ENCODE measurements at regions not wholly inside any gene's neighbourhood (a gene's known extent, or its start where the extent isn't known, plus 50 kb on each side); places are given as distances from the start of the nearest gene placed in this dataset.
"Not testable (repeated sequence)": the region's sequence is repeated elsewhere in the genome, so short reads cannot be mapped to it uniquely, and the experiment has no call there.

- H3K4me1 Mint-ChIP-seq (ENCODE audit: unreplicated experiment) = no peaks in the 10 kb centered on the region
- H3K9me3 Mint-ChIP-seq (ENCODE audit: unreplicated experiment) = peaks cover 6% of the 10 kb centered on the region
- H3K27ac Mint-ChIP-seq (ENCODE audit: unreplicated experiment) = no peak overlapping the region
- no peaks in the 10 kb centered on the region for H3K27me3 Mint-ChIP-seq (ENCODE audit: unreplicated experiment)
- H3K36me3 Mint-ChIP-seq (ENCODE audit: low read depth, unreplicated experiment) = peaks cover 4% of the 10 kb centered on the region
- no peak overlapping the region for H3K4me3 Mint-ChIP-seq (ENCODE audit: unreplicated experiment)
- DNase-seq (ENCODE audit: low spot score) = no peak
- no peak for TF ChIP-seq CTCF (IDR thresholded peaks at IDR 0.05; ENCODE audit: unreplicated experiment)
Measured at GRCh38 chr17:74135391-74136167, 67.9 kb upstream of the RPL38 start.

- Mint-ChIP-seq H3K27ac (ENCODE audit: unreplicated experiment) (no peak overlapping the region), H3K4me3 (ENCODE audit: unreplicated experiment) (no peak overlapping the region), H3K4me1 (ENCODE audit: unreplicated experiment) (no peaks in the 10 kb centered on the region), H3K9me3 (ENCODE audit: unreplicated experiment) (peaks cover 6% of the 10 kb centered on the region), H3K36me3 (ENCODE audit: low read depth, unreplicated experiment) (peaks cover 4% of the 10 kb centered on the region), H3K27me3 (ENCODE audit: unreplicated experiment) (no peaks in the 10 kb centered on the region)
- no peak for TF ChIP-seq CTCF (IDR thresholded peaks at IDR 0.05; ENCODE audit: unreplicated experiment)
- no peak for DNase-seq (ENCODE audit: low spot score)
Measured at GRCh38 chr17:74137416-74137815, 66.1 kb upstream of the RPL38 start.

- peaks cover 6% of the 10 kb centered on the region for H3K9me3 Mint-ChIP-seq (ENCODE audit: unreplicated experiment)
- DNase-seq (ENCODE audit: low spot score) = no peak
- peaks cover 4% of the 10 kb centered on the region for H3K36me3 Mint-ChIP-seq (ENCODE audit: low read depth, unreplicated experiment)
- H3K27ac Mint-ChIP-seq (ENCODE audit: unreplicated experiment) = no peak overlapping the region
- no peak for TF ChIP-seq CTCF (IDR thresholded peaks at IDR 0.05; ENCODE audit: unreplicated experiment)
- H3K4me1 Mint-ChIP-seq (ENCODE audit: unreplicated experiment) = no peaks in the 10 kb centered on the region
- no peak overlapping the region for H3K4me3 Mint-ChIP-seq (ENCODE audit: unreplicated experiment)
- H3K27me3 Mint-ChIP-seq (ENCODE audit: unreplicated experiment) = peaks cover 1% of the 10 kb centered on the region
Measured at GRCh38 chr17:74139120-74139519, 64.4 kb upstream of the RPL38 start.

- no peak overlapping the region for H3K27ac Mint-ChIP-seq (ENCODE audit: unreplicated experiment)
- H3K9me3 Mint-ChIP-seq (ENCODE audit: unreplicated experiment) = peaks cover 6% of the 10 kb centered on the region
- no peak for TF ChIP-seq CTCF (IDR thresholded peaks at IDR 0.05; ENCODE audit: unreplicated experiment)
- peaks cover 1% of the 10 kb centered on the region for H3K27me3 Mint-ChIP-seq (ENCODE audit: unreplicated experiment)
- no peaks in the 10 kb centered on the region for H3K4me1 Mint-ChIP-seq (ENCODE audit: unreplicated experiment)
- H3K36me3 Mint-ChIP-seq (ENCODE audit: low read depth, unreplicated experiment) = peaks cover 4% of the 10 kb centered on the region
- DNase-seq (ENCODE audit: low spot score) = no peak
- no peak overlapping the region for H3K4me3 Mint-ChIP-seq (ENCODE audit: unreplicated experiment)
Measured at GRCh38 chr17:74140282-74140681, 63.2 kb upstream of the RPL38 start.

- no peak for TF ChIP-seq CTCF (IDR thresholded peaks at IDR 0.05; ENCODE audit: unreplicated experiment)
- H3K9me3 Mint-ChIP-seq (ENCODE audit: unreplicated experiment) = peaks cover 6% of the 10 kb centered on the region
- H3K36me3 Mint-ChIP-seq (ENCODE audit: low read depth, unreplicated experiment) = peaks cover 4% of the 10 kb centered on the region
- DNase-seq (ENCODE audit: low spot score) = no peak
- peaks cover 3% of the 10 kb centered on the region for H3K27me3 Mint-ChIP-seq (ENCODE audit: unreplicated experiment)
- no peak overlapping the region for H3K27ac Mint-ChIP-seq (ENCODE audit: unreplicated experiment)
- H3K4me1 Mint-ChIP-seq (ENCODE audit: unreplicated experiment) = no peaks in the 10 kb centered on the region
- H3K4me3 Mint-ChIP-seq (ENCODE audit: unreplicated experiment) = no peak overlapping the region
Measured at GRCh38 chr17:74141612-74142011, 61.9 kb upstream of the RPL38 start.

- H3K4me3 Mint-ChIP-seq (ENCODE audit: unreplicated experiment); H3K27me3 Mint-ChIP-seq (ENCODE audit: unreplicated experiment); H3K27ac Mint-ChIP-seq (ENCODE audit: unreplicated experiment); H3K9me3 Mint-ChIP-seq (ENCODE audit: unreplicated experiment); H3K36me3 Mint-ChIP-seq (ENCODE audit: low read depth, unreplicated experiment); H3K4me1 Mint-ChIP-seq (ENCODE audit: unreplicated experiment); DNase-seq (ENCODE audit: low spot score): not testable (repeated sequence)
Measured at GRCh38 chr17:74143318-74143717, 60.2 kb upstream of the RPL38 start.

Measured in endothelial cell (in vitro differentiated cells).